GM12878 (cell line): ENCODE measurements at regions not wholly inside any gene's neighbourhood (a gene's known extent, or its start where the extent isn't known, plus 50 kb on each side); places are given as distances from the start of the nearest gene placed in this dataset.

Experiments
- ATAC-seq: fragments of 200-7000 bp; cut with Tn5 transposase; 3 replicates; pipeline ENCODE4 v1.9.1; 2020; ENCODE audit warnings: mild to moderate bottlenecking, moderate library complexity
- BruUV-seq: library from RNA; stranded (reverse); fragments of 400-500 nt; replicated peaks from 2 replicates; lab custom pipeline; 2021; lab: Mats Ljungman, UMichigan
- CTCF ChIA-PET: fragments of 300-600 bp; sonication (Branson Sonifier 250); formaldehyde crosslinking; extraction: SDS; loops from one replicate; lab custom pipeline; 2021; ENCODE audit warnings: inconsistent platforms; lab: Yijun Ruan, JAX
- POLR2A ChIA-PET: fragments of 350-600 bp; formaldehyde crosslinking; extraction: SDS; loops from one replicate; lab custom pipeline; 2021; ENCODE audit warnings: inconsistent platforms; lab: Charles Lee
- RAD21 ChIA-PET: fragments of 300-600 bp; sonication (Branson Sonifier 250); formaldehyde crosslinking; loops from one replicate; lab custom pipeline; 2023; ENCODE audit warnings: antibody characterized with exemption; ENCODE audit not compliant: unreplicated experiment; lab: Charles Lee
- SMC1A ChIA-PET: fragments of 300-600 bp; sonication (Branson Sonifier 250); formaldehyde crosslinking; loops from one replicate; lab custom pipeline; 2023; ENCODE audit not compliant: unreplicated experiment, uncharacterized antibody; lab: Charles Lee
- DNase-seq: peaks from one replicate; pipeline ENCODE4 v3.0.0-alpha.2; 2011; ENCODE audit warnings: low read depth, low spot score
- FAIRE-seq: peaks from 3 replicates; lab custom pipeline; 2011; peaks lifted over from hg19 to GRCh38; lab: Jason Lieb, UNC
- H2AFZ ChIP-seq: 2 replicates; pipeline ENCODE4 v1.6.0; 2011; ENCODE audit warnings: low read depth, low read length, control low read depth; ENCODE audit not compliant: control insufficient read depth
- H3K27ac ChIP-seq: 2 replicates; pipeline ENCODE4 v1.5.1; 2011; ENCODE audit warnings: control low read depth; ENCODE audit not compliant: control insufficient read depth, insufficient read depth
- H3K27me3 ChIP-seq, 2 experiments: replicated peaks in 1 of 2; 2 replicates each; pipeline versions ENCODE4 v1.6.0 to v1.6.1; 2011; ENCODE audit warnings: low read length in 1 of 2; ENCODE audit not compliant: control insufficient read depth in 2 of 2, insufficient read depth in 2 of 2
- H3K36me3 ChIP-seq, 2 experiments: 2 replicates each; pipeline ENCODE4 v1.5.1; 2011; ENCODE audit warnings: low read length in 1 of 2; ENCODE audit not compliant: control insufficient read depth in 2 of 2, insufficient read depth in 2 of 2
- H3K4me1 ChIP-seq: 2 replicates; pipeline ENCODE4 v1.6.1; 2011; ENCODE audit warnings: mild to moderate bottlenecking, low read length, moderate library complexity, mixed read lengths; ENCODE audit not compliant: control insufficient read depth, insufficient read depth
- H3K4me2 ChIP-seq: 2 replicates; pipeline ENCODE4 v1.6.0; 2011; ENCODE audit warnings: control low read depth; ENCODE audit not compliant: control insufficient read depth, insufficient read depth
- H3K4me3 ChIP-seq: fragments of 200-600 bp; sonication (generic); 2 replicates; pipeline ENCODE4 v1.5.1; 2016
- H3K79me2 ChIP-seq: 2 replicates; pipeline ENCODE4 v1.6.0; 2011; ENCODE audit warnings: low read length; ENCODE audit not compliant: control insufficient read depth, insufficient read depth
- H3K9ac ChIP-seq: 2 replicates; pipeline ENCODE4 v1.8.0; 2011; ENCODE audit warnings: low read length, control low read depth, mixed read lengths; ENCODE audit not compliant: control insufficient read depth, insufficient read depth
- H3K9me3 ChIP-seq: replicated peaks from 3 replicates; pipeline ENCODE4 v1.5.1; 2011; ENCODE audit warnings: mild to moderate bottlenecking, low read length; ENCODE audit not compliant: control insufficient read depth, insufficient read depth
- H4K20me1 ChIP-seq: 2 replicates; pipeline ENCODE4 v1.6.0; 2011; ENCODE audit not compliant: control insufficient read depth, insufficient read depth
- BCL3 ChIP-seq: IDR thresholded peaks from 2 replicates; pipeline ENCODE4 v1.6.1; 2011; ENCODE audit warnings: borderline replicate concordance, low read depth, mild to moderate bottlenecking, moderate library complexity, low read length; ENCODE audit not compliant: insufficient read depth, poor library complexity, severe bottlenecking
- SMAD5 ChIP-seq: IDR thresholded peaks from 2 replicates; pipeline ENCODE4 v1.6.1; 2016; ENCODE audit warnings: antibody characterized with exemption, low read depth
- TBL1XR1 ChIP-seq: IDR thresholded peaks from 2 replicates; pipeline ENCODE4 v1.6.1; 2012; ENCODE audit warnings: low read depth, low read length, improper control_type of control experiment
- ZNF622 ChIP-seq: fragments of 450-650 bp; IDR thresholded peaks from 2 replicates; pipeline ENCODE4 v1.6.1; 2017; ENCODE audit warnings: mild to moderate bottlenecking, inconsistent platforms
- WGBS: methylation state at CpG from one replicate; pipeline ENCODE4 v1.1.6; 2016; ENCODE audit warnings: low lambda C conversion rate; ENCODE audit not compliant: insufficient replicate concordance, insufficient coverage; ENCODE audit errors: missing lambda C conversion rate; 5-methylcytosine and 5-hydroxymethylcytosine counted together
- in situ Hi-C: fragments of 300-500 bp; cut with MboI; formaldehyde crosslinking; loops from 9 replicates; pipeline ENCODE4 v1.14.3; 2018; ENCODE audit warnings: mixed read lengths
- intact Hi-C: fragments of 100-400 bp; cut with micrococcal nuclease; formaldehyde crosslinking; loops from one replicate; pipeline ENCODE4 v1.14.2; 2022; ENCODE audit not compliant: unreplicated experiment
- TF ChIP-seq, protein P1 (sequence below): fragments of 450-650 bp; IDR thresholded peaks from 2 replicates; pipeline ENCODE4 v1.6.1; 2016; ENCODE audit warnings: mild to moderate bottlenecking
- TF ChIP-seq, protein P2 (sequence below): IDR thresholded peaks from 2 replicates; pipeline ENCODE4 v1.6.1; 2012; ENCODE audit warnings: low read depth, low read length, improper control_type of control experiment

- no peak for ATAC-seq
- intact Hi-C loops (no loop called here), in situ Hi-C loops (no loop called here)
- no peak for TF ChIP-seq ZNF622
- TF ChIP-seq TBL1XR1 = no peak
- TF ChIP-seq SMAD5 = no peak
- TF ChIP-seq, protein P1, sequence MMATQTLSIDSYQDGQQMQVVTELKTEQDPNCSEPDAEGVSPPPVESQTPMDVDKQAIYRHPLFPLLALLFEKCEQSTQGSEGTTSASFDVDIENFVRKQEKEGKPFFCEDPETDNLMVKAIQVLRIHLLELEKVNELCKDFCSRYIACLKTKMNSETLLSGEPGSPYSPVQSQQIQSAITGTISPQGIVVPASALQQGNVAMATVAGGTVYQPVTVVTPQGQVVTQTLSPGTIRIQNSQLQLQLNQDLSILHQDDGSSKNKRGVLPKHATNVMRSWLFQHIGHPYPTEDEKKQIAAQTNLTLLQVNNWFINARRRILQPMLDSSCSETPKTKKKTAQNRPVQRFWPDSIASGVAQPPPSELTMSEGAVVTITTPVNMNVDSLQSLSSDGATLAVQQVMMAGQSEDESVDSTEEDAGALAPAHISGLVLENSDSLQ = no peak
- TF ChIP-seq, protein P2, sequence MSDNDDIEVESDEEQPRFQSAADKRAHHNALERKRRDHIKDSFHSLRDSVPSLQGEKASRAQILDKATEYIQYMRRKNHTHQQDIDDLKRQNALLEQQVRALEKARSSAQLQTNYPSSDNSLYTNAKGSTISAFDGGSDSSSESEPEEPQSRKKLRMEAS = no peak
- TF ChIP-seq BCL3 = no peak
- Histone ChIP-seq H3K27me3 (no peaks in the 10 kb centered on the region), H3K4me1 (no peaks in the 10 kb centered on the region), H3K36me3 (no peaks in the 10 kb centered on the region), H3K79me2 (no peaks in the 10 kb centered on the region), H4K20me1 (no peaks in the 10 kb centered on the region), H3K4me3 (no peak overlapping the region), H3K27ac (no peak overlapping the region), H3K4me2 (no peak overlapping the region), H3K9ac (no peak overlapping the region), H2AFZ (no peak overlapping the region), H3K9me3 (no peaks in the 10 kb centered on the region)
- no peak for FAIRE-seq
- 54% methylated on average over 7 of the region's 7 CpGs for WGBS
- no TSS peak for BruUV-seq
- ChIA-PET RAD21 (no interaction called here), SMC1A (no interaction called here), POLR2A (no interaction called here), CTCF (no interaction called here)
- no peak for DNase-seq
Observed at GRCh38 chr10:128241023-128241422, 114.8 kb upstream of the MKI67 start.
